ENCODE measurements at regions not wholly inside any gene's neighbourhood (a gene's known extent, or its start where the extent isn't known, plus 50 kb on each side); places are given as distances from the start of the nearest gene placed in this dataset.

GRCh38 chr2:47264686-47265085 lies 88.4 kb upstream of the CALM2 start:
- no peak overlapping the region for H3K4me3 ChIP-seq (ENCODE audit: low read length)
- H3K9ac ChIP-seq (ENCODE audit: low read length) = no peak overlapping the region
- H3K27me3 ChIP-seq (replicated peaks; ENCODE audit: control insufficient read depth, insufficient read depth, low read length) = no peaks in the 10 kb centered on the region
- no peak for DNase-seq (ENCODE audit: low read depth)
- peaks cover 6% of the 10 kb centered on the region for H3K4me1 ChIP-seq (ENCODE audit: control insufficient read depth, insufficient read depth, low read length)
- no peaks in the 10 kb centered on the region for H3K36me3 ChIP-seq (ENCODE audit: control insufficient read depth, insufficient read depth, low read length, severe bottlenecking)
- no peaks in the 10 kb centered on the region for H3K9me3 ChIP-seq (ENCODE audit: control insufficient read depth, low read length)

DNA sequence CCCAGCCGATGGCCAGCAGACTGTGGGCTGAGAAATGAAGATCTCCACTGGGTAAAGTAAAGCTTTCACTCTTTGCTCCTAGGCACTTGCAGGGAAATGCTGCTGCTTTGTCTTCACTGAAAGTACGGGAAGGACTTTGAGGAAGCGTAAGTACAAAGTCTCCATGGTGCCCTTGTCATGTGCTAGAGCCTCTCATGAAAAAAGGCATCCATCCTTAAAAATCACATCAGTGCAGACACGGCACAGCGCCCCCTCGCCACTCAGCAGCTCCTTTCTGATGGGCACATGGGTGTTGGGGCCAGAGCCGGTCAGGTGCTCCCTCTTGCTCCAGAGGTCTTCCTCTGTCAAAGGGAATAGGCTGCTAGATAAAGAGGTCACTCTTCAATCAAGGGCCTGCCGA lies 87.8 kb upstream of the CALM2 start:
- peaks cover 1% of the 10 kb centered on the region for H3K4me1 ChIP-seq (ENCODE audit: control insufficient read depth, insufficient read depth, low read length)
- H3K36me3 ChIP-seq (ENCODE audit: control insufficient read depth, insufficient read depth, low read length, severe bottlenecking) = no peaks in the 10 kb centered on the region
- H3K9ac ChIP-seq (ENCODE audit: low read length) = no peak overlapping the region
- H3K4me3 ChIP-seq (ENCODE audit: low read length) = no peak overlapping the region
- H3K27me3 ChIP-seq (replicated peaks; ENCODE audit: control insufficient read depth, insufficient read depth, low read length) = no peaks in the 10 kb centered on the region
- DNase-seq (ENCODE audit: low read depth) = no peak
- no peaks in the 10 kb centered on the region for H3K9me3 ChIP-seq (ENCODE audit: control insufficient read depth, low read length)

GRCh38 chr2:47262657-47263056 lies 86.3 kb upstream of the CALM2 start:
- Histone ChIP-seq H3K27me3 (replicated peaks; ENCODE audit: control insufficient read depth, insufficient read depth, low read length) (no peaks in the 10 kb centered on the region), H3K4me3 (ENCODE audit: low read length) (no peak overlapping the region), H3K9ac (ENCODE audit: low read length) (no peak overlapping the region), H3K4me1 (ENCODE audit: control insufficient read depth, insufficient read depth, low read length) (no peaks in the 10 kb centered on the region), H3K9me3 (ENCODE audit: control insufficient read depth, low read length) (no peaks in the 10 kb centered on the region), H3K36me3 (ENCODE audit: control insufficient read depth, insufficient read depth, low read length, severe bottlenecking) (no peaks in the 10 kb centered on the region)
- no peak for DNase-seq (ENCODE audit: low read depth)

DNA sequence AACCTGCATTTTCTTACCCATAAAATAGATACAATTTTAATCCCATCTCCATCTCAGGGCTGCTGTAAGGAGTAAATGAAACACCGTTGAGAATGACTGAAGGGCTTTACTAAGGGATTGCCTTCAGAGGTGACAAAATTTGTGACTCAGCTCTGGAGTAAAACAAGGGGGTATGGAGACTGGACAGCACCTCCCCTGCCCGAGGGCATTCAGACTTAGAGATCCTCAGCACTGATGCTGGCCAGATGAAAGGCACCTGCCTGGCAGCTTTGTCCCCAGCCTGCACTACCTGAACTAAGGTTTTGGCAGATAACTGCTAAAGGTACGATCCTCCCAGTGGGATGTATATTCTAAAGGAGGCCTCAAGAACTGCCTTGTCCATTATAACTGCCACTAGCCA lies 84.7 kb upstream of the CALM2 start:
- no peaks in the 10 kb centered on the region for H3K4me1 ChIP-seq (ENCODE audit: control insufficient read depth, insufficient read depth, low read length)
- no peak overlapping the region for H3K4me3 ChIP-seq (ENCODE audit: low read length)
- H3K27me3 ChIP-seq (replicated peaks; ENCODE audit: control insufficient read depth, insufficient read depth, low read length) = no peaks in the 10 kb centered on the region
- DNase-seq (ENCODE audit: low read depth) = no peak
- no peak overlapping the region for H3K9ac ChIP-seq (ENCODE audit: low read length)
- H3K36me3 ChIP-seq (ENCODE audit: control insufficient read depth, insufficient read depth, low read length, severe bottlenecking) = no peaks in the 10 kb centered on the region
- H3K9me3 ChIP-seq (ENCODE audit: control insufficient read depth, low read length) = no peaks in the 10 kb centered on the region

GRCh38 chr2:47259829-47260228 lies 83.5 kb upstream of the CALM2 start:
- DNase-seq (ENCODE audit: low read depth) = no peak
- Histone ChIP-seq H3K4me1 (ENCODE audit: control insufficient read depth, insufficient read depth, low read length) (no peaks in the 10 kb centered on the region), H3K9ac (ENCODE audit: low read length) (no peak overlapping the region), H3K27me3 (replicated peaks; ENCODE audit: control insufficient read depth, insufficient read depth, low read length) (no peaks in the 10 kb centered on the region), H3K9me3 (ENCODE audit: control insufficient read depth, low read length) (no peaks in the 10 kb centered on the region), H3K4me3 (ENCODE audit: low read length) (no peak overlapping the region), H3K36me3 (ENCODE audit: control insufficient read depth, insufficient read depth, low read length, severe bottlenecking) (no peaks in the 10 kb centered on the region)

DNA sequence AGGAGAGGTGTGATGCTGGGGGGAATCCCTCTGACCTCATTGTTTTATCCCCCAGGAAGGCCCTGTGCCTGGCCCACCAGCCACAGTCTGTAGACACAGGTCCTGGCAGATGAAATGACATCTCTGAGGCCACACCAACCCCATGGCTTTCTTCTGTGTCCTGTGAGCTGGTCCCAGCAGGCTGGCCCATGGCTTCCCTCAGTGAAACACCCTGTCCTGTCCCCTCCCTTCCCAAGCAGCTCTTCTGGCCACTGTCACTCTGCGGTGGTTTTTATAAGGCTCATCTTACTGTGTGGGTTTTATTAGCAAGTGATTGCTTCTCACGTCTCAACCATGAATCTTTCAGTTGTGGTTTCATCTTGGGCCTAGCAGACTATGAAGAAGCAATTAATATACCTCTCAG lies 81.6 kb upstream of the CALM2 start:
- H3K9me3 ChIP-seq (ENCODE audit: control insufficient read depth, low read length) = no peaks in the 10 kb centered on the region
- no peaks in the 10 kb centered on the region for H3K36me3 ChIP-seq (ENCODE audit: control insufficient read depth, insufficient read depth, low read length, severe bottlenecking)
- no peak overlapping the region for H3K4me3 ChIP-seq (ENCODE audit: low read length)
- DNase-seq (ENCODE audit: low read depth) = no peak
- H3K9ac ChIP-seq (ENCODE audit: low read length) = no peak overlapping the region
- H3K27me3 ChIP-seq (replicated peaks; ENCODE audit: control insufficient read depth, insufficient read depth, low read length) = no peaks in the 10 kb centered on the region
- H3K4me1 ChIP-seq (ENCODE audit: control insufficient read depth, insufficient read depth, low read length) = no peaks in the 10 kb centered on the region

- Histone ChIP-seq H3K4me3 (ENCODE audit: low read length) (no peak overlapping the region), H3K9me3 (ENCODE audit: control insufficient read depth, low read length) (no peaks in the 10 kb centered on the region), H3K4me1 (ENCODE audit: control insufficient read depth, insufficient read depth, low read length) (no peaks in the 10 kb centered on the region), H3K27me3 (replicated peaks; ENCODE audit: control insufficient read depth, insufficient read depth, low read length) (no peaks in the 10 kb centered on the region), H3K9ac (ENCODE audit: low read length) (no peak overlapping the region), H3K36me3 (ENCODE audit: control insufficient read depth, insufficient read depth, low read length, severe bottlenecking) (no peaks in the 10 kb centered on the region)
- no peak for DNase-seq (ENCODE audit: low read depth)
Measured at GRCh38 chr2:47256416-47257087, 80.2 kb upstream of the CALM2 start.

GRCh38 chr2:47255794-47256193 lies 79.5 kb upstream of the CALM2 start:
- Histone ChIP-seq H3K27me3 (replicated peaks; ENCODE audit: control insufficient read depth, insufficient read depth, low read length) (no peaks in the 10 kb centered on the region), H3K36me3 (ENCODE audit: control insufficient read depth, insufficient read depth, low read length, severe bottlenecking) (no peaks in the 10 kb centered on the region), H3K9me3 (ENCODE audit: control insufficient read depth, low read length) (no peaks in the 10 kb centered on the region), H3K4me1 (ENCODE audit: control insufficient read depth, insufficient read depth, low read length) (no peaks in the 10 kb centered on the region), H3K9ac (ENCODE audit: low read length) (no peak overlapping the region), H3K4me3 (ENCODE audit: low read length) (no peak overlapping the region)
- DNase-seq (ENCODE audit: low read depth) = no peak

DNA sequence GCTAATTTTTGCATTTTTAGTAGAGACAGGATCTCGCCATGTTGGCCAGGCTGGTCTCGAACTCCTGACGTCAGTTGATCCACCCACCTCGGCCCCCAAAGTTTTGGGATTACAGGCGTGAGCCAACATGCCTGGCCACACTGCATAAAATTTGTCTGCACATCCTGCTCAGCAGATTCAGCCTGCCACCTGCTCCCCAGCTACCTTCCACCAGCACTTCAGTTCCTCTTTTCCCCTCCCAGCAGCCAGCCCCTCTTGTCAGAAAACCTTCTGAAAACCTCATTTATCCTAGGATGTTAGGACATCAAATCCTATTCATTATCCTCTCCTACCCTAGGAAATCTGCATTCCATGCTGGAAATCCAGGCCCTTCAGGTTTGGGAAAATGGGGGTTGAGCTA lies 78.2 kb upstream of the CALM2 start:
- DNase-seq (ENCODE audit: low read depth) = no peak
- Histone ChIP-seq H3K4me1 (ENCODE audit: control insufficient read depth, insufficient read depth, low read length) (no peaks in the 10 kb centered on the region), H3K9ac (ENCODE audit: low read length) (no peak overlapping the region), H3K27me3 (replicated peaks; ENCODE audit: control insufficient read depth, insufficient read depth, low read length) (peaks cover 5% of the 10 kb centered on the region), H3K9me3 (ENCODE audit: control insufficient read depth, low read length) (no peaks in the 10 kb centered on the region), H3K4me3 (ENCODE audit: low read length) (no peak overlapping the region), H3K36me3 (ENCODE audit: control insufficient read depth, insufficient read depth, low read length, severe bottlenecking) (no peaks in the 10 kb centered on the region)

GRCh38 chr2:47253447-47253846 lies 77.1 kb upstream of the CALM2 start:
- Histone ChIP-seq H3K4me1 (ENCODE audit: control insufficient read depth, insufficient read depth, low read length) (no peaks in the 10 kb centered on the region), H3K4me3 (ENCODE audit: low read length) (no peak overlapping the region), H3K36me3 (ENCODE audit: control insufficient read depth, insufficient read depth, low read length, severe bottlenecking) (no peaks in the 10 kb centered on the region), H3K9me3 (ENCODE audit: control insufficient read depth, low read length) (no peaks in the 10 kb centered on the region), H3K9ac (ENCODE audit: low read length) (no peak overlapping the region), H3K27me3 (replicated peaks; ENCODE audit: control insufficient read depth, insufficient read depth, low read length) (peaks cover 5% of the 10 kb centered on the region)
- no peak for DNase-seq (ENCODE audit: low read depth)

DNA sequence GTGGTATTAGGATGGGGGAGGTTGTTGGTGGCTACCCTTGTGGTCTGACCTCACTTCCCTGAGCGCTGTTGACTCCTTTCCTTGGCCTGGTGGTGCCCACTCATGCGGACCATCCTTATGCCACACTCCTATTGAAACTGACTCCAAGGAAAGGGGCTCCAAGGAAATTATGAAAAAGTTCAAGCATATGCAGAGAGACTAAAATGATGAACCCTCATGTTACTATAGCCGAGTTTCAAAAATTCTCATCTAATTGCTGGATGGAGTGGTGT lies 75.0 kb upstream of the CALM2 start:
- peaks cover 5% of the 10 kb centered on the region for H3K27me3 ChIP-seq (replicated peaks; ENCODE audit: control insufficient read depth, insufficient read depth, low read length)
- no peaks in the 10 kb centered on the region for H3K36me3 ChIP-seq (ENCODE audit: control insufficient read depth, insufficient read depth, low read length, severe bottlenecking)
- no peaks in the 10 kb centered on the region for H3K4me1 ChIP-seq (ENCODE audit: control insufficient read depth, insufficient read depth, low read length)
- H3K9me3 ChIP-seq (ENCODE audit: control insufficient read depth, low read length) = no peaks in the 10 kb centered on the region
- no peak overlapping the region for H3K9ac ChIP-seq (ENCODE audit: low read length)
- no peak for DNase-seq (ENCODE audit: low read depth)
- H3K4me3 ChIP-seq (ENCODE audit: low read length) = no peak overlapping the region

GRCh38 chr2:47250586-47251403 lies 74.5 kb upstream of the CALM2 start:
- H3K9ac ChIP-seq (ENCODE audit: low read length) = no peak overlapping the region
- no peaks in the 10 kb centered on the region for H3K9me3 ChIP-seq (ENCODE audit: control insufficient read depth, low read length)
- DNase-seq (ENCODE audit: low read depth) = no peak
- peaks cover 5% of the 10 kb centered on the region for H3K27me3 ChIP-seq (replicated peaks; ENCODE audit: control insufficient read depth, insufficient read depth, low read length)
- H3K36me3 ChIP-seq (ENCODE audit: control insufficient read depth, insufficient read depth, low read length, severe bottlenecking) = no peaks in the 10 kb centered on the region
- no peaks in the 10 kb centered on the region for H3K4me1 ChIP-seq (ENCODE audit: control insufficient read depth, insufficient read depth, low read length)
- H3K4me3 ChIP-seq (ENCODE audit: low read length) = no peak overlapping the region
